SK-MEL-5 (cell line): ENCODE measurements at regions not wholly inside any gene's neighbourhood (a gene's known extent, or its start where the extent isn't known, plus 50 kb on each side); places are given as distances from the start of the nearest gene placed in this dataset.
"Not testable (repeated sequence)": the region's sequence is repeated elsewhere in the genome, so short reads cannot be mapped to it uniquely, and the experiment has no call there.

Source experiments
- DNase-seq: peaks from one replicate; pipeline ENCODE4 v3.0.0-alpha.2; 2016; ENCODE audit warnings: low read depth, low spot score
- in situ Hi-C: cut with HindIII; loops from 2 replicates; pipeline ENCODE4 v1.10.0; 2016; ENCODE audit warnings: low sequenced_read_pairs, high pct_unique_total_duplicates, low pct_unique_long_range_greater_than_20kb

DNA sequence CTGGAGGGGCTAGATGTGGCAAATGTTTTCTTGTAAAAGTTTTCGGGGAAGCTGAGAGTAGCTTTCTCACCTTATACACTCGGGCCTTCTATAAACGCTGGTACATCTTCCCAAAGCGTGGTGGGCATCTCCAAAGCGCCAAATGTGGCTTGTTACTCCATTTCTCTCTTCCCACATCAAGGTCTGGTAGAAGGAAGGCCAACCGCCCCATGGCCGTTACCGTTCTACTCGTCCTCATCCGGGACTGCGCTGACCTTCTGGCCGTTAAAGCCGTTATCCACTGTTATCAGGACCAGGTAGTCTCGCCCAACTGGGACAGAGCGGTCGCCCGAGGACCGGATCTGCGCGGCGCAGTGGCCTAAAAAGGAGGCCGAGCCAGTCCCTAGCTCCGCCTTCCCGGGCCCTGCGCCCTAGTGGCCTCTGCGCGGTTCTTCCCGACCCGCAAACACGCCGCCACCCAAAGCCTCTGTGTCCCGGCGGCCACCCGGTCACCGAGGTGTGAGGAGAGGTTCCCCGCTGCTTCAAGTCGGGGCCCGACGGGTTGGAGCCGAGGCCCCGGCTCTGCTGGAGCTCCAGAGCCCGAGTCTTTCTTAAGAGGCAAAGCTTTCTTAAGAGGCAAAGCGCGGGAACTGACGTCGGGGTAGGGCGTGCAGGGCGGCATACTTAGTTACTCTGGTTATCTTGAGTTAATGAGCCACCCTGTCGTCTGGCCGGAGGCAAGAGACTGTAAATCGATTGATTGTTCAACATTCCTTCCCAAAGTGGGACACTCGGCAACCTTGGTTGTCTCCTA, 90.5 kb downstream of the GPX5 start:
- in situ Hi-C loops, result no loop called here

GRCh38 chr6:28618898-28619555, 93.3 kb downstream of the GPX5 start:
- peak; percentile 29 for DNase-seq
- in situ Hi-C loops, result no loop called here

More for the DNA sequence above, 90.5 kb downstream of the GPX5 start:
- no peak for DNase-seq

GRCh38 chr6:28621268-28621667, 95.6 kb downstream of the GPX5 start:
- DNase-seq, in situ Hi-C loops: not testable (repeated sequence)

DNA sequence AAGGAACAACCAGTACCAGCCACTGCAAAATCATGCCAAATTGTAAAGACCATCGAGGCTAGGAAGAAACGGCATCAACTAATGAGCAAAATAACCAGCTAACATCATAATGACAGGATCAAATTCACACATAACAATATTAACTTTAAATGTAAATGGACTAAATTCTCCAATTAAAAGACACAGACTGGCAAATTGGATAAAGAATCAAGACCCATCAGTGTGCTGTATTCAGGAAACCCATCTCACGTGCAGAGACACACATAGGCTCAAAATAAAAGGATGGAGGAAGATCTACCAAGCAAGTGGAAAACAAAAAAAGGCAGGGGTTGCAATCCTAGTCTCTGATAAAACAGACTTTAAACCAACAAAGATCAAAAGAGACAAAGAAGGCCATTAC, 97.6 kb downstream of the GPX5 start:
- in situ Hi-C loops, DNase-seq: not testable (repeated sequence)

GRCh38 chr6:28626386-28626785, 100.7 kb downstream of the GPX5 start:
- in situ Hi-C loops, result not testable (repeated sequence)

DNA sequence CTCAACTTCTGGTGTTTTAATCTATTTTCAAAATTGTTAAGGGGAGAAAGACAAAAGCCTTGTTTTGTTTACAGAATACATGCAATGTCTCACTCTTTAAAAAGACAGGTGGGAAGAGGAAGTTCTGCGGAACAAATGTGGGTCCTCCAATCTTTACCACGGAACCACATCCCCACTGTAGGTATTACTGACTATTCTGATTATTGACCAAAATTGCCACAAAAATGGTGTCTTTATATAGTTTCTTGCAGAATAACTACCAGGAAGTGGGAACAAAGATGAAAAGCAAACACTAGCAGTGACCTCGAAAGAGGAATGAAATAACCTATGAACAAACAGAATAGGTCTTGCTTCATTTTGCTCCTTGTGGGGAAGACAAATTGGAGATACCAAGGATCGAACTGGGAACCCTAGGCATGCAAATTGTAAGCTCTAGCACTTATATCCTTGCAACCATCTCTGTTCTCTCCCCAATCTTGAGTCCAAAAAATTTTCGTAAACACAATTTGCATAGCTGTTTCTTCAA, 106.7 kb downstream of the GPX5 start:
- no peak for DNase-seq
- in situ Hi-C loops, result no loop called here

More at GRCh38 chr6:28626386-28626785, 100.7 kb downstream of the GPX5 start:
- not testable (repeated sequence) for DNase-seq

DNA sequence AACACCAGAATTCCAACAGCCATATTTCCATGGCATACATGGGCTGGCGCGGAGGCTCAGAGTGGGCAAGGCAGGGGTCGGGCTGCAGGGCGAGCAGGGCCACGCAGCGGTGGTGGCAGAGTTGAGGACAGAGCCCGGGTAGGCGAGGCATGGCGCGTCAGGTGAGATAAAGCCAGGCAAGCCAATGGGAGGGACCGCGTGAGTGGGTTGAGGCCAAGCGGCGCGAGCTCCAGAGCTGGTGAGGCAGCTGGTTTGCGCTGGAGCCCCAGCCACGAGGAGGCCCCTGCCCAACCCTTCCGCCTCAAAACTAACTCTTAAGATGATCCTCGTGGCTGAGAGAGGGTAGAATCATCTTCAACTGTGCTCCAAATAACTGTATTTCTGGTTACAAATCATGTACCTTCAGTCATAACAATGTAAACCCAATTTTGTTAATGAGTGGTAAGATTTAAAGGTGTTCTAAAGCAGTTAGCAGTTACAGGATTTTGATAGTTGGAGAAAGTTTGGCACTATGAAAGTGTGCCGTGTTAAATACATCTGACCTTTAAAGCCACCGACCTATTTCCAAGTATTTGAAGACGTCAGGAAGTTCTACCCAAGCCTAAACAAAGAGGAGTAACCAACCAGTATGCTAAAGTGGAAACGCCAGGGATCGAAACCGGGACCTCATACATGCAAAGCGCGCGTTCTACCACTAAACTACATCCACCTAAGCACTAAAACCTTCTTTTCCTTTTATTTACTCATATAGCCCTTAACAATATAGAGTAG, 107.9 kb downstream of the GPX5 start:
- DNase-seq, result peak; percentile 3
- in situ Hi-C loops, result no loop called here

- in situ Hi-C loops, result no loop called here
- no peak for DNase-seq
Measured at GRCh38 chr6:28634411-28634760, 108.7 kb downstream of the GPX5 start.

- in situ Hi-C loops, result no loop called here
Measured at GRCh38 chr6:28634761-28635546, 109.3 kb downstream of the GPX5 start.

GRCh38 chr6:28635547-28636158, 110.0 kb downstream of the GPX5 start:
- in situ Hi-C loops, result no loop called here
- no peak for DNase-seq

More at GRCh38 chr6:28634761-28635546, 109.3 kb downstream of the GPX5 start:
- peak; percentile 64 for DNase-seq

- in situ Hi-C loops, result no loop called here
- no peak for DNase-seq
Measured at GRCh38 chr6:28638787-28639430, 113.2 kb downstream of the GPX5 start.

GRCh38 chr6:28639445-28640290, 114.0 kb downstream of the GPX5 start:
- in situ Hi-C loops, result not testable (repeated sequence)

DNA sequence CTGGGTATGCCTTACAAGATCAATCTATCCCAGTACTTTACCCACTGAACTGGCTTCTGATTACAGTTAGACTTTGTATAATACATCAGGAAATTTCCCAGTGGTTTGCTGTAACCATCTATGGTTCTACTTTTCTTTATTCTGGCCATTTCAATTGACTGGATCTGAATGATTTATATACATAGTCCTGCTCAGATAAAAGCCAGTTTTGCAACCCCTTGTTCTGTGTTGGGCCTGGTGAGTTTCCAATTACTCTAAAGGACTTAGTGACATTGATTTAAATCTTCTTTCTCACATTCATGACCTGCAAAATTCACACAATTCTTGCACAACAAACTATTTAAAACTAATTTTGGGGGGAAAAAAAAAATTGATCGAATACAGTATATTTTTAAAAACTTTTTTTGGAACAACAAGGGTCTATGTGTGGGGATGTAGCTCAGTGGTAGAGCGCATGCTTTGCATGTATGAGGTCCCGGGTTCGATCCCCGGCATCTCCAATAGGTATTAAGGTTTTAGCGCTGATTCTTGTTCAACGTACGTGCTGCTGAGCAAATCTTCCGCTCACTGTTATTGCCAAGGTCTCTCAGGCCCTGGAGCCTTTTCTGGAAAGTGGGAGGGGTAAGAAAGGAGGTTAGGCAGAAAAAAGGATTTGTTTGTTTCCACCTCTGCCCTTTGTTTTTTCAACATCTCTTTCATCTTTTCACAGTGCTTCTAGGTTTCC, 117.5 kb downstream of the GPX5 start:
- in situ Hi-C loops, result no loop called here
- DNase-seq, result peak; percentile 94

More at GRCh38 chr6:28639445-28640290, 114.0 kb downstream of the GPX5 start:
- not testable (repeated sequence) for DNase-seq

GRCh38 chr6:28646650-28647049, 121.0 kb downstream of the GPX5 start:
- in situ Hi-C loops, result no loop called here
- no peak for DNase-seq
